ENCODE measurements at regions not wholly inside any gene's neighbourhood (a gene's known extent, or its start where the extent isn't known, plus 50 kb on each side); places are given as distances from the start of the nearest gene placed in this dataset.

DNA sequence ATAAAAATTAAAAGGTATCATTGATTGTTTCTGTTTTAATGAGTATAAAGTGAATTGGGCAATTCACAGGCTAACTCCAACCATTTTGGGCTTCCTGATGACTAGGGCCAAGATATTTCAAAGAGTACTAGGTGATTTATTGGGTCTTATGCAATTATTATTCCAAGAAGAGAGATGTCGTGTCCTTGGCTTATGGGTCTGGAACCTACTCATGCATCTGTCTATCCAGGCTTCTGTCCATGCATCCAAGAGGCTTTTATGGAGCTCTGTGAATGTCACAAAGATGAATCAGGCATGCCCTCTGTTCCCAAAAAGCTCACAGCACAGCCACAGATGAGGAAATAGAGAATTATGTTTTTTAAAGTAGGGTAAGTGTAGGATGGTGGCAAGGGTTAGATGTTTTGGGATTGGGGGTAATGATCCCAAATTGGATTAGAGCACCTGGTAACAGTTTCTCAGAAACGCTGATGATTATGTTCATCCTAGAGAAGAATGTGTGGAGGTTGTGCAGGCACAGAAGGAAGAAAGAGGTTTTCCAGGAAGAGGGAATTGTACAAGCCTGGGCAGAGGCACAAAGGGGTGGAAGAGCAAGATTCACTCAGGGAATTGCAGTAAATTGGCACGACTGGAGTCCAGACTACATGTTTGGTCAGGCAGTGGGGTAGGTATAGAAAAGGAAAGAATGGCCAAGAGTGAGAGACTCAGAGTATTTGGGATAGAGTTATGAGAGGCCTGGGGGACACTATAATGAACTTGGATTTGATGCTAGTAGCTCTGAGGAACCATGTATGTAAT lies 83.0 kb upstream of the TNC start:
- TF ChIP-seq GATA3 (IDR thresholded peaks at IDR 0.05; ENCODE audit: low read depth, low read length): no peak
- no peak for TF ChIP-seq GATA2 (IDR thresholded peaks at IDR 0.05; ENCODE audit: low read depth, low read length)

- TF ChIP-seq GATA2 (IDR thresholded peaks at IDR 0.05; ENCODE audit: low read depth, low read length): no peak
- no peak for TF ChIP-seq GATA3 (IDR thresholded peaks at IDR 0.05; ENCODE audit: low read depth, low read length)
These were observed 84.2 kb upstream of the TNC start for GRCh38 chr9:115202181-115202580.

GRCh38 chr9:115202960-115203751 lies 85.2 kb upstream of the TNC start:
- TF ChIP-seq GATA3 (IDR thresholded peaks at IDR 0.05; ENCODE audit: low read depth, low read length) (no peak), GATA2 (IDR thresholded peaks at IDR 0.05; ENCODE audit: low read depth, low read length) (no peak; the same call in 1 of the 2 replicates)

GRCh38 chr9:115204904-115205453 lies 87.0 kb upstream of the TNC start:
- no peak for TF ChIP-seq GATA3 (IDR thresholded peaks at IDR 0.05; ENCODE audit: low read depth, low read length)
- no peak for TF ChIP-seq GATA2 (IDR thresholded peaks at IDR 0.05; ENCODE audit: low read depth, low read length)

- TF ChIP-seq GATA2 (IDR thresholded peaks at IDR 0.05; ENCODE audit: low read depth, low read length) (no peak), GATA3 (IDR thresholded peaks at IDR 0.05; ENCODE audit: low read depth, low read length) (no peak)
These were observed 89.3 kb upstream of the TNC start for GRCh38 chr9:115207003-115207836.

GRCh38 chr9:115208501-115208900 lies 90.5 kb upstream of the TNC start:
- TF ChIP-seq GATA3 (IDR thresholded peaks at IDR 0.05; ENCODE audit: low read depth, low read length) (no peak), GATA2 (IDR thresholded peaks at IDR 0.05; ENCODE audit: low read depth, low read length) (no peak)

- TF ChIP-seq GATA2 (IDR thresholded peaks at IDR 0.05; ENCODE audit: low read depth, low read length) (no peak), GATA3 (IDR thresholded peaks at IDR 0.05; ENCODE audit: low read depth, low read length) (no peak)
These were observed 91.8 kb upstream of the TNC start for GRCh38 chr9:115209601-115210306.

GRCh38 chr9:115210699-115211098 lies 92.7 kb upstream of the TNC start:
- TF ChIP-seq GATA2 (IDR thresholded peaks at IDR 0.05; ENCODE audit: low read depth, low read length) (no peak), GATA3 (IDR thresholded peaks at IDR 0.05; ENCODE audit: low read depth, low read length) (no peak)

DNA sequence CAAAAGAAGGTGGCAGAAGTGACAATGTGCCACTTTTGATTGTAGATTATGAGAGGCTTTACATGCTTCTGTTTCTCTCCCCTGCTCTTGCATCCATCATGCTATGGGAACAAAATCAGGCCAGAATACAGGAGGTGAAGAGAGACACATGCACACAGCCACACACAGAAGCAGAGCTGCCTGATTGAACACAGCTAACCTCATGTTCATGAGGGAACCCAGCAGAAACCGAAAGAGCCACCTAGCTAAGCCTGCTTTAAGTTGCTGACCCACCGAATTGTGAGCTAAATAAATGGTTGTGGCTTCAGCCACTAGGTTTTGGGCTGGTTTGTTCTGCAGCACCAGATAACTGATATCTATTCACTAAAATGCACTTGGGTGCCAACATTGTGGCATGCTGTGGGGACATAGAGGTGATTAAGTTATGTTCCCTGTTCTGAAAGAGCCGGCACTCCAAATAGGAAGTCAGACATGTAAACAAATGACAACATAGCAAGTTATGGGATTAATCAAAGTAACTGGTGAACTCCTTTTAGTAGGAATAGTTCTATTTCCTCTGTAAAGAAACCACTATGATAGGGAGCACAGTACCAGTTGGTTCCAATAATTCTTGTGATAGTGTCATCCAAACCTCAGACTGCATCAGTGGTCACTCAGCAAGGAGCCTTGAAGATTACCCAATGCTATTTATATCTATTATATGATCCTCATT lies 93.6 kb upstream of the TNC start:
- TF ChIP-seq GATA2 (IDR thresholded peaks at IDR 0.05; ENCODE audit: low read depth, low read length) (no peak), GATA3 (IDR thresholded peaks at IDR 0.05; ENCODE audit: low read depth, low read length) (no peak)

DNA sequence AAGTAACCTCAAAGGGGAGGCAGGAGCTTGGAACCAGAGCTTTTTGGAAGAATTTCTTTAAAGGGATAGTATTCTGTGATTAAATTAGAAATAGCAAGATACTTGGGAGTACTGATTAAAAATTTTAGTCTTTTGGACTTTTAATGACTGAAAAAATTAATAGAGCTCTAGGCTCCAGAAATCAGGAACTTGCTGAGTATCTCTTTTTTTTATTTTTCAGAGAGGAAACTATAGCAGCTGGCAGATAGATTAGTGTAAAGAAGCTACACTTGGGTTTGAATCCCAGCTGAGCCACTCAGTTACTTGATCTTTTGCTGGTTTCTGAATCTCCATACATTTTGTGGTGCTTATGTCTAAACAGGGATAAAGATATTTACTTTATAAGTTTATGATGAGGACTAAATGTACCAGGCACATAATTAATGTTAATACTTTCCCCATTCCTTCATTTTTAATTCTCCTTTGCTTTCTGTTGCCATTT lies 94.2 kb upstream of the TNC start:
- no peak for TF ChIP-seq GATA3 (IDR thresholded peaks at IDR 0.05; ENCODE audit: low read depth, low read length)
- no peak for TF ChIP-seq GATA2 (IDR thresholded peaks at IDR 0.05; ENCODE audit: low read depth, low read length)

DNA sequence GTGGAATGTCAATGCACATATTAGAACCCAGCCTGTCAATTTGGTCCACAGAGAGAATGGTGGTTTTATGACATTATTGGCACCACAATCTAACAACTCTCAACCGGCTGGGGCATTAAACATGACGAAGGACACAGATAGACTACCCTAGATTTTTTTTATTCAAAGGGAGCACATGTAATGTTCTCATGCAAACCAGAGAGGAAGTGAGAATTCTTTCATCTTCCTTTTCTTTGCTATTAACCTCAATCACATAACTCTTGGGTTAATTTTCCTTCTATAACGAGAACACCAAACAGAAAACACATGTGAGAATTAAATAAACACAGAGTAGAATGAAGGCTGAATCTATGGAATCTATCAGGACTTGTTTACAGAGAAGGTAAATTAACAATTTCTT lies 94.9 kb upstream of the TNC start:
- no peak for TF ChIP-seq GATA2 (IDR thresholded peaks at IDR 0.05; ENCODE audit: low read depth, low read length)

GRCh38 chr9:115213818-115214334 lies 95.9 kb upstream of the TNC start:
- TF ChIP-seq GATA3 (IDR thresholded peaks at IDR 0.05; ENCODE audit: low read depth, low read length) (no peak), GATA2 (IDR thresholded peaks at IDR 0.05; ENCODE audit: low read depth, low read length) (no peak)

Measured in SH-SY5Y (cell line).